K562 (cell line): ENCODE measurements at regions not wholly inside any gene's neighbourhood (a gene's known extent, or its start where the extent isn't known, plus 50 kb on each side); places are given as distances from the start of the nearest gene placed in this dataset.

ENCODE experiments used
- ATAC-seq: fragments of 200-7000 bp; cut with Tn5 transposase; 3 replicates; pipeline ENCODE4 v1.9.1; 2020; ENCODE audit warnings: moderate library complexity
- BruUV-seq: library from RNA; stranded (reverse); fragments of 400-500 nt; replicated peaks from 2 replicates; lab custom pipeline; 2021; lab: Mats Ljungman, UMichigan
- CTCF ChIA-PET: fragments of 300-600 bp; formaldehyde crosslinking; extraction: SDS; loops from one replicate; lab custom pipeline; 2021; ENCODE audit warnings: low intra/inter-chr PET ratio; lab: Yijun Ruan, JAX
- POLR2A ChIA-PET: fragments of 300-600, 350-650 bp; sonication (Branson Sonifier 250); formaldehyde crosslinking; extraction: SDS; loops from one replicate; lab custom pipeline; 2021; ENCODE audit warnings: antibody characterized with exemption, inconsistent platforms; lab: Yijun Ruan, JAX
- DNase-seq, 4 experiments: peaks; one replicate each; pipeline versions ENCODE4 v3.0.0 to v3.0.0-alpha.2; 2011 to 2018; ENCODE audit warnings: low spot score in 3 of 4, mixed read lengths in 3 of 4; ENCODE audit errors: extremely low read depth in 1 of 4
- FAIRE-seq: peaks from 2 replicates; lab custom pipeline; 2011; peaks lifted over from hg19 to GRCh38; lab: Jason Lieb, UNC
- H2AFZ ChIP-seq: 2 replicates; pipeline ENCODE4 v1.6.0; 2011; ENCODE audit warnings: low read depth, low read length, control low read depth, inconsistent platforms
- H3K27ac ChIP-seq: fragments of 200-600 bp; 3 replicates; pipeline ENCODE4 v1.8.0; 2011; ENCODE audit warnings: low read depth, mild to moderate bottlenecking, control low read depth, inconsistent platforms, low read length, moderate library complexity, mixed read lengths; ENCODE audit errors: extremely low read depth
- H3K27me3 ChIP-seq, 2 experiments: fragments of 300-600 bp in 1 of 2; 2 replicates in 1 of 2; 3 replicates in 1 of 2; pipeline versions ENCODE4 v1.6.0 to v1.8.0; 2011; ENCODE audit warnings: inconsistent platforms in 2 of 2, low read length in 2 of 2, mild to moderate bottlenecking in 1 of 2, mixed read lengths in 1 of 2, moderate library complexity in 1 of 2; ENCODE audit not compliant: control insufficient read depth in 2 of 2, insufficient read depth in 2 of 2
- H3K36me3 ChIP-seq: fragments of 300-600 bp; 3 replicates; pipeline ENCODE4 v1.8.0; 2011; ENCODE audit warnings: mild to moderate bottlenecking, low read length, inconsistent platforms; ENCODE audit not compliant: control insufficient read depth, insufficient read depth
- H3K4me1 ChIP-seq, 2 experiments: fragments of 200-600 bp in 1 of 2; replicated peaks in 1 of 2; 2 replicates in 1 of 2; 3 replicates in 1 of 2; pipeline versions ENCODE4 v1.5.1 to v1.8.0; 2011; ENCODE audit warnings: inconsistent platforms in 2 of 2, low read length in 2 of 2, mild to moderate bottlenecking in 1 of 2, mixed read lengths in 1 of 2, moderate library complexity in 1 of 2; ENCODE audit not compliant: control insufficient read depth in 2 of 2, insufficient read depth in 2 of 2
- H3K4me2 ChIP-seq: 2 replicates; pipeline ENCODE4 v1.6.1; 2011; ENCODE audit warnings: low read length, control low read depth, inconsistent platforms, mixed read lengths; ENCODE audit not compliant: insufficient read depth
- H3K4me3 ChIP-seq: fragments of 200-600 bp; sonication (generic), shearing (Covaris generic); 2 replicates; pipeline ENCODE4 v1.5.1; 2016; ENCODE audit warnings: control low read depth, inconsistent platforms
- H3K79me2 ChIP-seq: fragments of 200-600 bp; 3 replicates; pipeline ENCODE4 v1.8.0; 2011; ENCODE audit warnings: low read length, inconsistent platforms; ENCODE audit not compliant: control insufficient read depth, insufficient read depth
- H3K9ac ChIP-seq, 2 experiments: 2 replicates each; pipeline versions ENCODE4 v1.6.0 to v1.6.1; 2011; ENCODE audit warnings: low read depth in 2 of 2, low read length in 2 of 2, control low read depth in 1 of 2, inconsistent platforms in 1 of 2, mild to moderate bottlenecking in 1 of 2, mixed read lengths in 1 of 2; ENCODE audit not compliant: insufficient read depth in 1 of 2
- H3K9me1 ChIP-seq: one replicate; pipeline ENCODE4 v1.6.0; 2011; ENCODE audit warnings: inconsistent platforms, mild to moderate bottlenecking, low read length, moderate library complexity; ENCODE audit not compliant: control insufficient read depth, insufficient read depth
- H3K9me3 ChIP-seq: replicated peaks from 2 replicates; pipeline ENCODE4 v1.5.1; 2011; ENCODE audit warnings: low read depth, low read length, inconsistent platforms; ENCODE audit not compliant: control insufficient read depth, insufficient read depth
- H4K20me1 ChIP-seq: replicated peaks from 2 replicates; pipeline ENCODE4 v1.6.1; 2011; ENCODE audit warnings: low read length, inconsistent platforms, mixed read lengths; ENCODE audit not compliant: control insufficient read depth, insufficient read depth
- BRD9 ChIP-seq: fragments of 450-650 bp; IDR thresholded peaks from 2 replicates; pipeline ENCODE4 v1.6.1; 2018; ENCODE audit warnings: low read depth; ENCODE audit not compliant: partially characterized antibody
- CBFA2T3 ChIP-seq: fragments of 450-650 bp; IDR thresholded peaks from 2 replicates; pipeline ENCODE4 v1.6.1; 2017
- FOXA1 ChIP-seq: fragments of 450-650 bp; IDR thresholded peaks from 2 replicates; pipeline ENCODE4 v1.6.1; 2016; ENCODE audit warnings: mild to moderate bottlenecking, borderline replicate concordance
- HNRNPK ChIP-seq: fragments of 200-400 bp; formaldehyde crosslinking; IDR thresholded peaks from one replicate; pipeline ENCODE4 v1.6.1; 2018; ENCODE audit warnings: mild to moderate bottlenecking, low read depth, low read length; ENCODE audit not compliant: poor library complexity, severe bottlenecking
- HNRNPL ChIP-seq: fragments of 200-400 bp; formaldehyde crosslinking; IDR thresholded peaks from 2 replicates; pipeline ENCODE4 v1.6.1; 2017; ENCODE audit warnings: low read depth, mild to moderate bottlenecking, low read length
- NFE2L1 ChIP-seq: fragments of 450-650 bp; IDR thresholded peaks from 2 replicates; pipeline ENCODE4 v1.6.1; 2016; ENCODE audit warnings: missing genetic modification characterization, low read depth, mild to moderate bottlenecking, missing compliant biosample characterization, moderate library complexity, borderline replicate concordance
- NRF1 ChIP-seq, 2 experiments: fragments of 450-650 bp; IDR thresholded peaks in 1 of 2; conservative IDR thresholded peaks in 1 of 2; 2 replicates each; pipeline ENCODE4 v1.6.1; 2014; ENCODE audit warnings: mild to moderate bottlenecking in 2 of 2
- POLR2A ChIP-seq: fragments of 450-650 bp; conservative IDR thresholded peaks from 2 replicates; pipeline ENCODE4 v1.6.1; 2016
- ZEB2 ChIP-seq: fragments of 450-650 bp; IDR thresholded peaks from 2 replicates; pipeline ENCODE4 v1.6.1; 2016
- ZFP36 ChIP-seq: fragments of 150-350 bp; IDR thresholded peaks from 2 replicates; pipeline ENCODE4 v1.6.1; 2018; ENCODE audit warnings: low read length, low read depth; ENCODE audit not compliant: partially characterized antibody
- ZNF140 ChIP-seq: fragments of 250-450 bp; sonication (Bioruptor Pico); IDR thresholded peaks from 2 replicates; pipeline ENCODE4 v1.8.0; 2021; ENCODE audit warnings: moderate library complexity, mild to moderate bottlenecking, inconsistent platforms
- ZNF23 ChIP-seq: fragments of 250-450 bp; sonication (Bioruptor Pico); IDR thresholded peaks from 2 replicates; pipeline ENCODE4 v1.4.0; 2020; ENCODE audit warnings: mild to moderate bottlenecking
- WGBS: fragments of 100-300 bp; shearing (Covaris generic); methylation state at CpG from one replicate; pipeline ENCODE4 v1.1.6; 2016; ENCODE audit warnings: low coverage, mixed read lengths; ENCODE audit not compliant: insufficient coverage; ENCODE audit errors: missing lambda C conversion rate; 5-methylcytosine and 5-hydroxymethylcytosine counted together
- in situ Hi-C: fragments of 300-500 bp; cut with MboI; formaldehyde crosslinking; loops from 4 replicates; pipeline ENCODE4 v1.15.0; 2018; ENCODE audit warnings: inconsistent platforms, mixed read lengths
- intact Hi-C: fragments of 100-400 bp; cut with micrococcal nuclease; formaldehyde crosslinking; loops from 2 replicates; pipeline ENCODE4 v1.14.2; 2022
- TF ChIP-seq, protein P1 (sequence below): sonication (generic); formaldehyde crosslinking; IDR thresholded peaks from 2 replicates; pipeline ENCODE4 v1.8.0; 2022; ENCODE audit warnings: mild to moderate bottlenecking, missing genetic modification reagents
- TF ChIP-seq, protein P2 (sequence below): fragments of 250-450 bp; sonication (Bioruptor Pico); IDR thresholded peaks from 2 replicates; pipeline ENCODE4 v1.4.0; 2020; ENCODE audit warnings: mild to moderate bottlenecking, moderate library complexity

DNA sequence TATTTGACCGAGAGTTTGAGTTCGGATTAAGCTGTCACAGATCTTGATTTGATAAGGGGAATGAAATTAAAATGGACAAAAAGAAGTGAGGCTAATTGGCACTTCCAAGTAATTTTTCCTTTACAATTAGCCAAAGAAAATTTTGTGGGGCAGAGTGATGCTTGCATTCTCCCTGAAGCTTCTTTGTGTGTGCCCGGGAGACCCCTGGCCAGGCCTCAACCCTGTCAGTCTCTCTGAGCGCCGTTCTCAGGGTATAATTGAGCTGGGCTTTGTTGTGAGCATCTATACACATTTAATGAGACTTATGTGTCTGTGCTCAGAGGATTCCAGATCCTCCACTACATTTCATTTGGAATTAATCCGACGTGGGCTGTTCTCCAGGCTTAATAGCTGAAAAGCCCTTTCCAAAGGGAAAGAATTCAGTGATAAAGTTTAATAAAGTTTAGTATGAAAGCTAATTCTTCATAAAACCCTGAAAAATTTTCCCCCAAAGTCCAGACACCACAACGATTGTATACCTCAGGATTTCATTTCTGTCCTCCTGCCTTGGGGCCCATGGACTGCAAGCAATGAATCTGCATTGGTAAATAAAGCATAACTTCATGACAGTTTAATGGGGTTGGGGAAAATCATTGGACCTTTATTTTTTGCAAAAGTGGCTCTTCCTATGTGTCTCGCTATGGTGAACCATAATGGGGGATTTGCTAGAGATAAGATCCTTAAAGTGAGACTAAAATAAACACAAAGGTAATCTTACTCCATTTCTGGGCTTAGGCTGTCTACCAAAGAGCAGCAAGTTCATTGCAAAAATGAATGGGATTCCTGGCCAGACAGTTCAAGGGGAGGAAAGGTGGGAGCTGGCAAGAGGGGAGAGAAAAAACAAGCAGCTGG lies 292.6 kb downstream of the C12orf75 start:
- ATAC-seq (no peak), FAIRE-seq (no peak), DNase-seq (no peak)
- no peak overlapping the region for H3K9ac ChIP-seq
- no peaks in the 10 kb centered on the region for H4K20me1 ChIP-seq
- H3K79me2 ChIP-seq, result no peaks in the 10 kb centered on the region
- ChIA-PET POLR2A (interaction anchor here (0.5 to 1.5 kb wide), 2 partner anchors 12 to 16 kb away, joined by 3 to 5 read pairs; no protein-coding TSS in a partner anchor), CTCF (no interaction called here)
- intact Hi-C loops, result no loop called here
- H3K4me2 ChIP-seq, result no peak overlapping the region
- BruUV-seq, result no TSS peak
- H3K4me3 ChIP-seq, result no peak overlapping the region
- H3K27me3 ChIP-seq, result no peaks in the 10 kb centered on the region
- H2AFZ ChIP-seq, result no peak overlapping the region
- no peaks in the 10 kb centered on the region for H3K9me3 ChIP-seq
- no peaks in the 10 kb centered on the region for H3K4me1 ChIP-seq
- H3K9me1 ChIP-seq, result no peaks in the 10 kb centered on the region
- under 1% methylated on average over 9 of the region's 9 CpGs for WGBS
- no peak overlapping the region for H3K27ac ChIP-seq
- in situ Hi-C loops, result no loop called here
- no peak for TF ChIP-seq ZNF23 (CRISPR knock-in tag)
- no peak for TF ChIP-seq NRF1 (conservative IDR thresholded peaks at IDR 0.05 in 1 of 2, IDR thresholded peaks at IDR 0.05 in 1 of 2)
- no peak for TF ChIP-seq FOXA1
- no peak for TF ChIP-seq CBFA2T3
- no peak for TF ChIP-seq HNRNPK
- H3K36me3 ChIP-seq, result no peaks in the 10 kb centered on the region

DNA sequence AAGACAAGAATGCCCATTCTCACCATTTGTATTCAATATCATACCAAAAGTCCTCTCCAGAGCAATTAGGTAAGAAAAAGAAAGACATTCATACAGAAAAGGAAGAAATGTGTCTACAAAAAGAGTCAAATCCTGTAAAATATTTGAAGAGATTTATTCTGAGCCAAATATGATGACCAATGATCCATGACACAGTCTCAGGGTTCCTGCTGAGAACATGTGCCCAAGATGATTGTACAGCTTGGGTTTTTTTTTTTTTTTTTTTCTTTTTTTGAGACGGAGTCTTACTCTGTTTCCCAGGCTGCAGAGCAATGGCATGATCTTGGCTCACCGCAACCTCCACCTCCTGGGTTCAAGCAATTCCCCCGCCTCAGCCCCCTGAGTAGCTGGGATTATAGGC lies 296.2 kb downstream of the C12orf75 start:
- Histone ChIP-seq H3K9ac (no peak overlapping the region), H3K4me1 (no peaks in the 10 kb centered on the region), H3K79me2 (no peaks in the 10 kb centered on the region), H3K36me3 (no peaks in the 10 kb centered on the region), H3K27ac (no peak overlapping the region), H3K4me3 (no peak overlapping the region), H3K9me3 (no peaks in the 10 kb centered on the region), H2AFZ (no peak overlapping the region), H3K4me2 (no peak overlapping the region), H3K9me1 (no peaks in the 10 kb centered on the region), H4K20me1 (no peaks in the 10 kb centered on the region), H3K27me3 (no peaks in the 10 kb centered on the region)
- no peak for ATAC-seq
- FAIRE-seq, result no peak
- no TSS peak for BruUV-seq
- CTCF ChIA-PET, result no interaction called here
- 0% methylated on average over 2 of the region's 3 CpGs for WGBS
- DNase-seq, result no peak
- in situ Hi-C loops, result no loop called here
- POLR2A ChIA-PET, result interaction anchor here (0.6 to 1.1 kb wide), 2 partner anchors 16 to 298 kb away, joined by 3 read pairs; no protein-coding TSS in a partner anchor
- intact Hi-C loops, result no loop called here
- TF ChIP-seq HNRNPL (no peak), BRD9 (no peak), NFE2L1 (tag) (no peak), ZEB2 (no peak), POLR2A (no peak), ZFP36 (no peak), ZNF140 (CRISPR knock-in tag) (no peak)
- TF ChIP-seq, protein P1, sequence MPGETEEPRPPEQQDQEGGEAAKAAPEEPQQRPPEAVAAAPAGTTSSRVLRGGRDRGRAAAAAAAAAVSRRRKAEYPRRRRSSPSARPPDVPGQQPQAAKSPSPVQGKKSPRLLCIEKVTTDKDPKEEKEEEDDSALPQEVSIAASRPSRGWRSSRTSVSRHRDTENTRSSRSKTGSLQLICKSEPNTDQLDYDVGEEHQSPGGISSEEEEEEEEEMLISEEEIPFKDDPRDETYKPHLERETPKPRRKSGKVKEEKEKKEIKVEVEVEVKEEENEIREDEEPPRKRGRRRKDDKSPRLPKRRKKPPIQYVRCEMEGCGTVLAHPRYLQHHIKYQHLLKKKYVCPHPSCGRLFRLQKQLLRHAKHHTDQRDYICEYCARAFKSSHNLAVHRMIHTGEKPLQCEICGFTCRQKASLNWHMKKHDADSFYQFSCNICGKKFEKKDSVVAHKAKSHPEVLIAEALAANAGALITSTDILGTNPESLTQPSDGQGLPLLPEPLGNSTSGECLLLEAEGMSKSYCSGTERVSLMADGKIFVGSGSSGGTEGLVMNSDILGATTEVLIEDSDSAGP (CRISPR knock-in tag), result no peak
- TF ChIP-seq, protein P2, sequence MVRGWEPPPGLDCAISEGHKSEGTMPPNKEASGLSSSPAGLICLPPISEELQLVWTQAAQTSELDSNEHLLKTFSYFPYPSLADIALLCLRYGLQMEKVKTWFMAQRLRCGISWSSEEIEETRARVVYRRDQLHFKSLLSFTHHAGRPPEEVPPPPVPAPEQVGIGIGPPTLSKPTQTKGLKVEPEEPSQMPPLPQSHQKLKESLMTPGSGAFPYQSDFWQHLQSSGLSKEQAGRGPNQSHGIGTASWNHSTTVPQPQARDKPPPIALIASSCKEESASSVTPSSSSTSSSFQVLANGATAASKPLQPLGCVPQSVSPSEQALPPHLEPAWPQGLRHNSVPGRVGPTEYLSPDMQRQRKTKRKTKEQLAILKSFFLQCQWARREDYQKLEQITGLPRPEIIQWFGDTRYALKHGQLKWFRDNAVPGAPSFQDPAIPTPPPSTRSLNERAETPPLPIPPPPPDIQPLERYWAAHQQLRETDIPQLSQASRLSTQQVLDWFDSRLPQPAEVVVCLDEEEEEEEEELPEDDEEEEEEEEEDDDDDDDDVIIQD (CRISPR knock-in tag), result no peak
